A549 (cell line): ENCODE measurements at regions not wholly inside any gene's neighbourhood (a gene's known extent, or its start where the extent isn't known, plus 50 kb on each side); places are given as distances from the start of the nearest gene placed in this dataset.

ENCODE experiments used
- CTCF ChIP-seq: fragments of >200 bp; sonication (Bioruptor Twin); formaldehyde crosslinking; IDR thresholded peaks from 3 replicates; pipeline ENCODE4 v1.5.1; 2016
- MAFK ChIP-seq: fragments of 450-650 bp; IDR thresholded peaks from 2 replicates; pipeline ENCODE4 v1.6.1; 2014; ENCODE audit not compliant: partially characterized antibody
- NFE2L2 ChIP-seq: fragments of 150-350 bp; conservative IDR thresholded peaks from 2 replicates; pipeline ENCODE4 v1.6.1; 2014; ENCODE audit warnings: low read length
- RAD21 ChIP-seq, 2 experiments: fragments of >200 bp in 1 of 2; sonication (Bioruptor Twin) in 1 of 2; formaldehyde crosslinking in 1 of 2; IDR thresholded peaks in 1 of 2; conservative IDR thresholded peaks in 1 of 2; 2 replicates in 1 of 2; 3 replicates in 1 of 2; pipeline ENCODE4 v1.6.1; 2012 to 2018; ENCODE audit warnings: inconsistent platforms in 1 of 2
- TP53 ChIP-seq: fragments of 250-450 bp; sonication (Bioruptor Pico); IDR thresholded peaks from 2 replicates; pipeline ENCODE4 v1.5.0; 2021; ENCODE audit warnings: mild to moderate bottlenecking, moderate library complexity
- USF2 ChIP-seq: fragments of 450-650 bp; IDR thresholded peaks from 2 replicates; pipeline ENCODE4 v1.6.1; 2014; ENCODE audit warnings: antibody characterized with exemption

- no peak for TF ChIP-seq CTCF
- no peak for TF ChIP-seq MAFK
- TF ChIP-seq TP53 (CRISPR knock-in tag), result no peak
- TF ChIP-seq NFE2L2, result no peak
- no peak for TF ChIP-seq RAD21 (conservative IDR thresholded peaks at IDR 0.05 in 1 of 2, IDR thresholded peaks at IDR 0.05 in 1 of 2)
- TF ChIP-seq USF2, result no peak
Measured at GRCh38 chr3:117919621-117920020, 1115.0 kb downstream of the IGSF11 start.
